SH-SY5Y (cell line): ENCODE measurements at regions not wholly inside any gene's neighbourhood (a gene's known extent, or its start where the extent isn't known, plus 50 kb on each side); places are given as distances from the start of the nearest gene placed in this dataset.

Experiments
- GATA2 ChIP-seq: IDR thresholded peaks from 2 replicates; pipeline ENCODE4 v1.6.1; 2011; ENCODE audit warnings: mild to moderate bottlenecking, low read depth, low read length
- GATA3 ChIP-seq: IDR thresholded peaks from 2 replicates; pipeline ENCODE4 v1.6.1; 2011; ENCODE audit warnings: low read depth, mild to moderate bottlenecking, low read length, moderate library complexity

- TF ChIP-seq GATA2 (no peak), GATA3 (no peak)
These were observed 454.5 kb downstream of the CDH11 start for GRCh38 chr16:64667334-64667877.

DNA sequence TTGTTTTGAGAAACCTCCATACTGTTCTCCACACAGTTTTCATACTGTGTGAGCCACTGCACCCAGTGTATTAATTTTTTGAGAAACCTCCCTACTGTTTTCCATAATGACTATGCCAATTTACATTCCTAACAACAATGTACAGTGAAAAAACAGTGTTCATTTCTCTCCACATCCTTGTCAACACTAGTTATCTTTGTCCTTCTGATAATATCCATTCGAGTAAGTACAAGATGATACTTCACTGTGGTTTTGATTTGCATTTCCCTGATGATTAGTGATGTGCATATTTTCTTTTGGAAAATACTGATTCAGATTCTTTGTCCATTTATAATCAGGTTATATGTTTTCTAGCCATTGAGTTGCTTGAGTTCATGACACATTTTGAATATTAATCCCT, 462.0 kb downstream of the CDH11 start:
- TF ChIP-seq GATA3, result no peak
- TF ChIP-seq GATA2, result no peak

DNA sequence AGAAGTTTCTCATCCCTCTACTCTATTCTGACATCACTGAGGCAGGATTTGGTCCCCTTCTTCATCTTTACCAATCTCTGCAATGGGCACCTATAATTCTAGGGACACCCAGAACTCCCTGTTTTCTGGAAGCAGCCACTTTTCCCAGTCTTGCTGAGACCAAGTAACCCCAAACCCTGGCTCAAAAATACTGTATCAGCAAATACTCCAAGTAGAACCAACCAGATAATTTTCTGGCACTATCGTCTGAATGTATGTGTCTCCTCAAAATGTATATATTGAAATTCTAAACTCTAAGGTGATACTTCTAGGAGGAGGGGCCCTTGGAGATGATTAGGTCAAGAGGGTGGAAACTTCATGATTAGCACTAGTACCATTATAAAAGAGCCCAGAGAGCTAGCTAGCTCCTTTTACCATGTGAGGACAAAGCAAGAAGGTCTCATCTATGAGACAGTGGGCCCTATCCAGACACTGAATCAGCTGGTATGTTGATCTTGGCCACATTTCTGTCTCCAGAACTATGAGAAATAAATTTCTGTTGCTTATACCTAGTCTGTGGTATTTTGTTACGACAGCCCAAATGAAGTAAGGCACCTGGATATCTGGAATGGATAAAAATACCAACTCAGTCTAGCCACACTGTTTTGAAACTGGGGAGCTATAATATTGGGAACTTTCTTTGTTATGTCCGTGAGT, 464.4 kb downstream of the CDH11 start:
- TF ChIP-seq GATA3 (no peak), GATA2 (no peak)

DNA sequence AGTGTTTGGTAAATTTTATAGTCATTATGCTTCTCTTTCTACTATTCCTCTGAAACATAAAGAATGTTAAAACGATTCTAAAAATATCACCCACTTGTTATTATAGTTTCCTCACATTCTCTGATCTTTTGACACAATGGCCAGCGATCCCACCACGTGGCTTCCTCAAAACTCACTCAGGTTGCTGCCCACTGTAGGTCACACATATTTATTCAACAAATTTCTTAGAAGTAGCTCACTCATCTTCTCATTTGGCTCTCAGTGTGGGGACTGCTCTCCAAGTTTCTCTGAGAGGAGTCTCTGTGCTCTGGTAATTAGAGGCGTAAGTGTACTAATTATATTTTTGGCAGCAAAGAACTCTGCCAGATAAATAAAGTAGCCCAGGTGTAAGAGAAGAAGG, 465.4 kb downstream of the CDH11 start:
- no peak for TF ChIP-seq GATA3
- no peak for TF ChIP-seq GATA2

GRCh38 chr16:64654178-64654577, 467.7 kb downstream of the CDH11 start:
- no peak for TF ChIP-seq GATA3
- no peak for TF ChIP-seq GATA2

DNA sequence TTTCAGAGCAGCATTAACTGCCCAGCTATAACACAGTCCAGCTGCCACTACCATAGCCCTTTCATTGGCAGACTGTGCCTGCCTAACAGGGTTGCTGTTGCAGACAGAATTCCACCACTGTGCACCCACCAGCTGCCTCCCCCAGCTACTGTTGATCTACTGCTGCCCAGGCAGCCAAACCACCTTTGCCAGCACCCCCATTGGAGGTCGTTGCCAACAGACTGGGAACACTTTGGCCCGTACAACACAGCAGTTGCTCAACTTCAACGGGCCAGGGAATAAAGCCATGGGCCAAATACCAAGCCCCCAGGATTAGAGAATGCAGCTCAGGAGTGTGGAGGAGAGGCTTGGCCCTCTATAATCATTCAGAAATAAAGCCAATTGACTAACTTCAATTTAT, 473.6 kb downstream of the CDH11 start:
- no peak for TF ChIP-seq GATA2
- no peak for TF ChIP-seq GATA3

DNA sequence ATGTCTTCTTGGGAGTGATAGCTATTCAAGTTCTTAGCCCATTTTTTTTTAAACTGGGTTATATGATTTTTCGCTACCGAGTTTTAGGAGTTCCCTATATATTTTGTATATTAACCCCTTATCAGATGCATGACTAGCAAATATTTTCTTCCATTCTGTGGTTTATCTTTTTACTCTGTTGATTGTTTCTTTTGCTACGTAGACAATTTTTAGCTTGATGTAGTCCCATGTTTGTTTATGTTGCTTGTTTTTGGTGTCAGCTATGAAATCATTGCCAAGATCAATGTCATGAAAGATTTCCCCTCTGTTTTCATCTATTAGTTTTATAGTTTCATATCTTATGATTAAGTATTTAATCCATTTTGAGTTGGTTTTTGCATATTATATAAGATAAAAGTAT, 480.5 kb downstream of the CDH11 start:
- no peak for TF ChIP-seq GATA3
- no peak for TF ChIP-seq GATA2

DNA sequence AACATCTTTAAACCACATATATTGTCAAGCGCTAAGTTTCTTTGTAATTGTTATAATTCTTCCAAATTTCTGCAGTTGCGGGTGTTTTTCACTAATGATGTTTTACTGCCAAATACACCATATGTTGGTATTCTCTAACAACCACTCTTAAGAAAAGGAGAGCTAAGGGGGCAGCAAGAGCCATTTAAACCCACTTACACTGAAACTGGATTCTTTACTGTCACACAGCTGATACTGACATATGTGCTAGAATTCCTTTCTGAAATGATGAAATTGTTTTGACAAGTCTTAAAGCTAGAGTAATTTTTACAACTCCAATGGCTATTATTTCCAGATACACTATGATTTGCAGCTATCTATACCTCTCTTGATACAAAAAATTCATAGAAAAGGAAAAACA, 483.1 kb downstream of the CDH11 start:
- TF ChIP-seq GATA2 (no peak), GATA3 (no peak)

DNA sequence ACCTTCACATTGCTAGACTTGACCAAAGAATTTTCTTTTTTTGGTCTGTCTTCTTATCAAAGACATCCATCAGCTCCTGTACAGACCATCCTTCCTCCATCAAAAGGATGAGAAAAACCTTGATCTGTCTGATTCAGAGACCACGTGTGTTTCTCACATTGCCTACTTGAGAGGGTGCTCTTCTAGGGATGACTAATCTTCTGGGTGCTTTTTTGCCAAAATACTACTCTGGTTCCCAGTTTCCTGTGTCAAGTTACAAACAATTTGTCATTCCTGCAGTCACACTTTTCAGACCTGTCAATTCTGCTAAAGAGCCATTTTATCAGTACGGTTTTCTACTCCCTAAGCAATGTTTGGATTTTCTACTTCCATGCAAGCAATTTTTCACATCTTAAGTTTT, 492.2 kb downstream of the CDH11 start:
- TF ChIP-seq GATA3, result no peak
- no peak for TF ChIP-seq GATA2

GRCh38 chr16:64627781-64628180, 494.1 kb downstream of the CDH11 start:
- TF ChIP-seq GATA2 (no peak), GATA3 (no peak)

- no peak for TF ChIP-seq GATA3
- TF ChIP-seq GATA2, result no peak
These were observed 494.6 kb downstream of the CDH11 start for GRCh38 chr16:64627288-64627687.

DNA sequence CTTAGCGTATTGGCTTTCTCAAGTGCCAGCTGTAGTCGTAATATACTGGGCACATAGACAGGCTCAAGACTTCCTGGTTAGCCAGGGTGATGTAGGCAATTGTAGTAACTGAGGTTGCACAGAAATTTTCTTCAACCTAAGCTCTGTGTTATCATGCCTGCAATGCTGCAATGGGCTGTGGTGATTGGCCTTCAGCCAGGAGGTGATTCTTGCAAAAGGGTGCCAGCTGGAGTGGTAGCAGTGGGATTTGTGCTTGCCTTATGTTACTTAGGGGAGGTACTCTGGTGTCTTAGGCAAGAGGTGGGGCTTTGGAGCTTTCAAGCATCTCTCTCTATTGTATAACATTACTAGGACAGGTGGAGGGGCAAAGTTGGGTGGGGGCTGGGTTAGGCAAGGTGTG, 495.1 kb downstream of the CDH11 start:
- TF ChIP-seq GATA3, result no peak

- no peak for TF ChIP-seq GATA2
- no peak for TF ChIP-seq GATA3
These were observed 500.2 kb downstream of the CDH11 start for GRCh38 chr16:64621616-64622015.

DNA sequence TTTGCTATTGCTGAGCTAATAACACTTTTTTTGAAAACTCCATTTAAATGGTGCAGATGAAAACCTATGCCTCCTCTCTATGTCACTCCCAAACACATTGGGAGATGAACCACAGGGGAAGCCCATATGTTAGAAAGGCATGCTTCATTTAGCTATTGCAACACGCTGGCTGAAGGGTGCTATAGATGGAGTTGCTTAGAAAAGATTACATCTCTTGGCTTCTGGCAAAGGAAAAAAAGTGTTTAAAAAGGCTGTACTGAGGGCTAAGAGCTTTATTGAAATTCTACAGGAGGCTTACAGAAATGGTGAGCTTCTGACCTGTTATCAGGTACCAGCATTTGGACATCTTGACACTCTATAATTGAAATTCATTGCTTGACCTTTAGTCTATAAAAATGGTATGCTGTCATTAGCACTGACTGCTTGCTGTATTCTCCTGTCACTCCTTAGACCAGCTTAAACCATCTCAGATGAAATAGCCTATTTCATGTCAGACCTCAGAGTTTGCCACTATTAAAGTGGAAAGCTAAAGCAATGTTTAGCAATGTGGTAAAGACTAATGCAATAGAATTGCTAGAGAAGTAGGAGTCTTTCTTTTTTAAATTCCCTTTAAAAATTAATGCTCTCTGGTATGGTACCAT, 503.9 kb downstream of the CDH11 start:
- no peak for TF ChIP-seq GATA3
- TF ChIP-seq GATA2, result peak; percentile 22; the same call in 1 of the 2 replicates

- TF ChIP-seq GATA3 (no peak), GATA2 (no peak)
These were observed 506.1 kb downstream of the CDH11 start for GRCh38 chr16:64615630-64616280.
